GM19025 (cell line): ENCODE measurements at regions not wholly inside any gene's neighbourhood (a gene's known extent, or its start where the extent isn't known, plus 50 kb on each side); places are given as distances from the start of the nearest gene placed in this dataset.

ENCODE experiments used
- ATAC-seq: cut with Tn5 transposase; IDR thresholded peaks from one replicate; pipeline ENCODE4 v1.9.1; 2021; ENCODE audit warnings: mild to moderate bottlenecking, low read depth, moderate library complexity; ENCODE audit not compliant: unreplicated experiment

GRCh38 chr5:51027271-51027670 is 356.0 kb upstream of the ISL1 start:
- ATAC-seq = no peak

GRCh38 chr5:51028394-51028793 is 354.9 kb upstream of the ISL1 start:
- ATAC-seq = no peak

GRCh38 chr5:51033215-51033614 is 350.0 kb upstream of the ISL1 start:
- no peak for ATAC-seq

DNA sequence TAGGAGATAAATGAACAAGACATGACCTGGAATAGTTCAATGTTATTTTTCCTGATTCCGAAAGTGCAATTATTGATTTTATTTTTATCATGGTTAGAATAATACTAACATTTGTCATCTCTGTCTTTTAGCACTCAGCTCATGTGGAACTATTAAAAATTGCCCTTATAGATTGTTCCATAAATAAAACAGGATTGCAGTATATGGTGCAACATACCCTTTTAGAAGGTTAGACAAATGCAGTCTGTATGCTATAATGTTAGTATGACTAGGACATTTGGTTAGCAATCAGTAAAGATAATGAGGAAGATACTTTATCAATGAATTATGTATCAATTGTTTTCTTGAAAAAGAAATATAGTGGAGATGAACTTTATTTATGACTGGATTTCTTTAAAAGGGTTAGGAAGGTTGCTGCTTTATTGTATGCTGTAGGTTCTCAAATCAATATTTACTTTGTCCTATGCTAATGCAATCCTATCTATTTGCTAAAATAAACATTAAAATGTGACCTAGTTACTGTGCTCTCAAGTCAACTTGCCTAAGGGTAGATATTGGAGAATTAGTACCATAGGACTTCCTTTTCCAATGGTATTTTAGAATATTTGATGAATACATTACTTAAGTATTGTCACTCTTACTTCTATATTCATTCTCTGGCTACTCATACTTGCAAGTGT is 348.9 kb upstream of the ISL1 start:
- ATAC-seq = no peak

DNA sequence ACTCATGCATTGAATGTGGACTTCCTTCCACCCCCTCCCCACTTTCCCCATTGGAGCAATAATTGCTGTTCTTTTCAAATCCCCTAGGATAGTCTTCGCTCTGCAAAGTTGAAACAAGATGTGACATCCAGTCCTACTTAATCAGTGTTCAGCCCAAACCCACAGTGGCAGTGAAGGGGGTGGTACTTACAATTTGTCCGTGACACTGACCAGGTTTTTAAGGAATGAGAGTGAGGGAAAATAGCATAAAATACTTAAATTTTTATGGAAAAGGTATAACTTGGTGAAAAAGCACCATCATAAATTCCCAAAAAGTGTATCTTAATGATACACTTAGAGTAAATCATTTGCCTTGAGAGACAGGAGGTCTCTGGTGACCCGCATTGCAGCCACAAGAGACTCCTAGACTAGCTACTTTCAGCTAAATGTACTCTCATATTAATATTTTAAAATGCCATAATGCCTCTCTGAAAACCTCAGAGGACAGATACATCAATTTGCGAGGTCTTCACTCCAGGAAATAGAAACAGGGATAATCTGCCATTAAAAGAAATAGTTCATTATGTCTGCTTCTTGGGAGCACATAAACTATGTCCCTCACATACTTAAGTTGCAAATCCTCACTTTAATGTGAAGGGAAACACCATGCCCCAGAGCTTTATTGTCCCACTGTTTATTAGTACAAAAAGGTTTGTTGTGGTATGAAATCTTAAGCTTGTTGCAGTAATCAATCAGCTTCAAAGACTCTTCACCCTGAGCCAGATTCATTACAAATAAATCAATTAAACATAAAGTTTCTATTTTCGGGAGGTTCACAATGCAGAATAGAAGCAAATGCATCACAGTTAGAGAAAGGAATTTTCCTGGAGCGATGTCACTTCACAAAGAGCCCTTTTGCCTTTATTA is 343.6 kb upstream of the ISL1 start:
- ATAC-seq = no peak

- ATAC-seq = no peak
These were observed 339.5 kb upstream of the ISL1 start for GRCh38 chr5:51043745-51044144.

GRCh38 chr5:51047369-51047768 is 335.9 kb upstream of the ISL1 start:
- no peak for ATAC-seq

DNA sequence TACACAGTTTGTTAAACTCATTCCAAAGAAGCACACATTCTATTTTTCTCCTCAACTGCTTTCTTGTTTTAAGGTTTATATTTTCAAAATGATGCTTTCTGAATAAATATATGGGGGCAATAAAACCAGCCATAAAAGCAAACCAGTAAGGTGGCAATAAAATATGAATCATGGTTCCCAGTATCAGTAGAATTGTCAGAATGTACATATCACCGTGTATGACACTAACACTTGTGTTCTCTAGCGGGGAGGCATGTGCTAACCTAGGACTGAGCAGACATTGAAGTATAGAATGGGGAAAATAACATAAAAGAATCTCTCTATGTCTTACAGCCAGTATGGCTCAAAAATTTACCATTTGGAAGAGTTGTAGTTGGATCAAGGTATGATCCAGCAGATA is 329.9 kb upstream of the ISL1 start:
- no peak for ATAC-seq

- no peak for ATAC-seq
These were observed 322.3 kb upstream of the ISL1 start for GRCh38 chr5:51060953-51061352.

DNA sequence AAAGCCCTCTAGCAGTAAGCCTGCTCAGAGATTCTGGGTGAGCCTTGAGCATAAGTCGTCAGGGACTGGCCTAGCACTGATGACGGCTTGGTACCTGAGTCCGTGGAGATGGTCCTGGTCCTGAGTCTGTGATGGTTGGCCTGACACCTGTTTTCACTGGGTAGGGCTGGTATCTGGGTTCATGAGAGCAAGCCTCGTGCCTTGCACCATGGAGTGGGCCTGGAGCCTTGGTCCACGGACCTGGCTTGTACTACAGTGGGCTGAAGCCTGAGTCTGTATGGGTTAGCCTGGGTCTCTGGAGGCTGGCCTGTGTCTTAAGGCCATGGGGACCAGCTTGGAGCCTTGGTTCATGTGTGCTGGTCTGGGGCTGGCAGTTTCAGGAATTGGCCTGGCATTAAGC is 310.3 kb upstream of the ISL1 start:
- no peak for ATAC-seq

- ATAC-seq = no peak
These were observed 300.5 kb upstream of the ISL1 start for GRCh38 chr5:51082741-51083140.

GRCh38 chr5:51091816-51092215 is 291.4 kb upstream of the ISL1 start:
- no peak for ATAC-seq

- no peak for ATAC-seq
These were observed 287.8 kb upstream of the ISL1 start for GRCh38 chr5:51095486-51095885.

DNA sequence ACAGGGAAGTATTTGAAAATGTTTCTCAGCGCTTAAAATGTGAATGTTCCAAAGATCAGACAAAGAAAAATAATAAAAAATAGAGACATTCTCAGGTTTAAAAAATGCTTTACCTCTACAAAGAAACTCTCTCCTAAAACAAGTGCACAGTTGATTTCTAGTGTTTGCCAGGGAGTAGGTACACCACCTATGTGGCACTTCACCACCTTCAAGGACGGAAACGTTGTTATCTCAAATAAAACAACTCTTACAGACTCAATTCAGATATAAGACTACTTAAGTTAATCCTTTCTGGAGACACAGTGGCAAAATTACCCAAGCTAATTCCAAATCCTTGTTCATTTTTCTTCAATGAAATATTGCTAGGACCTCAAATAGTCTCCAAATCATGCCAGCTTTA is 286.4 kb upstream of the ISL1 start:
- no peak for ATAC-seq

DNA sequence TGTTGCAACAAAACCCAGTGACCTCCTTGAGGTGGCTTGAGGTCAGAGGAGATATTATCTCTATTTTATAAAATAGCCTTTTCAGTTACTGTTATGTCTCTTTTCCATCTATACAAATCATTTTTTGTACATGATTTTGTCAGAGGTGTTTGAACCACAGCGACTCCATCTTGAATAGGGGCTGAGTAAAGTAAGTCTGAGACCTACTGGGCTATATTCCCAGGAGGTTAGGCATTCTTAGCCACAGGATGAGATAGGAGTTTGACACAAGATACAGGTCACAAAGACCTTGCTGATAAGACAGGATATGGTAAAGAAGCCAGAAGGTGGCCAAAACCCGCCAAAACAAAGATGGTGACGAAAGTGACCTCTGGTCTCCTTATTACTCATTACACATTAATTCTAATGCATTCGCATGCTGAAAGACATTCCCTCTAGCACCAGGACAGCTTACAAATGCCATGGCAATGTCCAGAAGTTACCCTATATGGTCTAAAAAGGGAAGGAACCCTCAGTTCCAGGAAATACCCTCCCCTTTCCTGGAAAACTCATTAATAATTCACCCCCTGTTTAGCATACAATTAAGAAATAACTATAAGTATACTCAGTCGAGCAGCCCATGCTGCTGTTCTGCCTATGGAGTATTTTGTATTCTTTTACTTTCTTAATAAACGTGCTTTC is 283.9 kb upstream of the ISL1 start:
- ATAC-seq = no peak

- ATAC-seq = no peak
These were observed 278.7 kb upstream of the ISL1 start for GRCh38 chr5:51104556-51104955.

DNA sequence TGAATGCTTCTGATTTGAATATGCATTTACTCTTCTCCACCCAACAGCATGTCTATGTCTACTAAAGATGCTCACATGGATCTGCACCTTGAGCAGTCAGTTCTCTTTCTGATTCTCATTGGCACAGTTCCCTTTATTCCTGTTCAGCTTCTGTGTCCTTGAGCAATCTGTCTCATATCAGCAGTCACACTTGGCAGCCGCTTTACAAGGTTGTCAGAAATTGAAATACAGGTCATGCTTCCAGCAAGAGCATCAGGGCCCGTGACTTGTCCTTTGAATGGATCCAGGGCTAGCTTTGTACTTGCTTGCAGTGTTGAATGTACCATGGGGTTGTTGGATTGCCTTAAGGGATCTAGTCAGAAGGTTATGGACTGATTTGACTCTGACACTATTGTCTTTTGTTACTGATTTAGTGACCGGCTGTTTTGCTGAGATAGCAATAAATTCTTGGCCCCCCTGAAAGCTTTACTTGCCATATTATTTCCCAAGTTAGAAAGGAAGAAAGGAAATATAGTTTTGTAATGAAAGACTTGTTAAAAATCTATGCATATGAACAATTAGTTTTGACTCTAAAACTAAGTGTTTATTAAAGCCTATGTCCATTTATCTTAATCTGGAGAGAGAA is 273.4 kb upstream of the ISL1 start:
- no peak for ATAC-seq

- ATAC-seq = no peak
These were observed 252.0 kb upstream of the ISL1 start for GRCh38 chr5:51131266-51131665.

- no peak for ATAC-seq
These were observed 245.1 kb upstream of the ISL1 start for GRCh38 chr5:51138164-51138563.

- no peak for ATAC-seq
These were observed 234.8 kb upstream of the ISL1 start for GRCh38 chr5:51148437-51148836.

GRCh38 chr5:51156222-51156621 is 227.0 kb upstream of the ISL1 start:
- ATAC-seq = no peak
